GM12865 (cell line): ENCODE measurements at regions not wholly inside any gene's neighbourhood (a gene's known extent, or its start where the extent isn't known, plus 50 kb on each side); places are given as distances from the start of the nearest gene placed in this dataset.

ENCODE experiments used
- DNase-seq: peaks from one replicate; pipeline ENCODE4 v3.0.0; 2010; ENCODE audit warnings: low read depth
- H3K4me3 ChIP-seq: 2 replicates; pipeline ENCODE4 v1.5.1; 2011; ENCODE audit warnings: mild to moderate bottlenecking, low read depth, low read length, control low read depth
- TF ChIP-seq, protein P1 (sequence below): IDR thresholded peaks from 2 replicates; pipeline ENCODE4 v1.5.1; 2011; ENCODE audit warnings: low read length, control low read depth, low read depth, inconsistent platforms; ENCODE audit not compliant: insufficient read depth; ENCODE audit errors: missing control alignments

DNA sequence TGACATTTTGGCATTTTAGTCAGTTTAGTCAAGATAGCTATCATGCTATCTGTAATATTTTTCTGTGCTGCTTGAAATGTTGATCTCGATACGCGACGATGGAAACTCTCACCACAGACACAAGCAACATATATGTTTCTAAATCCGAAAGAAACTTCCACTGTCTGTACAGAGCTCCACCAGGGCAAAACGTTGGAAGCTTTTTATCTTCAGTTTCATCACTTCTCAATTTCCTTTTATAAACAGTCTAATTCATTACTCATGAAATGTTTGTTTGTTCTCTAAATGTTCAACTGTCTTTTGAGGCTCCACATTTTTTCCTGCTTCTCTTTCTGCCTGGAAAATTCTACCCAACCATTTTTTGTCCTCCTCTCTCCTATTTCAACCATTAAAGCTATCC, 737.6 kb downstream of the SLC16A7 start:
- no peak overlapping the region for H3K4me3 ChIP-seq
- DNase-seq, result no peak
- TF ChIP-seq, protein P1, sequence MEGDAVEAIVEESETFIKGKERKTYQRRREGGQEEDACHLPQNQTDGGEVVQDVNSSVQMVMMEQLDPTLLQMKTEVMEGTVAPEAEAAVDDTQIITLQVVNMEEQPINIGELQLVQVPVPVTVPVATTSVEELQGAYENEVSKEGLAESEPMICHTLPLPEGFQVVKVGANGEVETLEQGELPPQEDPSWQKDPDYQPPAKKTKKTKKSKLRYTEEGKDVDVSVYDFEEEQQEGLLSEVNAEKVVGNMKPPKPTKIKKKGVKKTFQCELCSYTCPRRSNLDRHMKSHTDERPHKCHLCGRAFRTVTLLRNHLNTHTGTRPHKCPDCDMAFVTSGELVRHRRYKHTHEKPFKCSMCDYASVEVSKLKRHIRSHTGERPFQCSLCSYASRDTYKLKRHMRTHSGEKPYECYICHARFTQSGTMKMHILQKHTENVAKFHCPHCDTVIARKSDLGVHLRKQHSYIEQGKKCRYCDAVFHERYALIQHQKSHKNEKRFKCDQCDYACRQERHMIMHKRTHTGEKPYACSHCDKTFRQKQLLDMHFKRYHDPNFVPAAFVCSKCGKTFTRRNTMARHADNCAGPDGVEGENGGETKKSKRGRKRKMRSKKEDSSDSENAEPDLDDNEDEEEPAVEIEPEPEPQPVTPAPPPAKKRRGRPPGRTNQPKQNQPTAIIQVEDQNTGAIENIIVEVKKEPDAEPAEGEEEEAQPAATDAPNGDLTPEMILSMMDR, result no peak

GRCh38 chr12:60335745-60336144, 739.9 kb downstream of the SLC16A7 start:
- TF ChIP-seq, protein P1, result no peak
- H3K4me3 ChIP-seq, result no peak overlapping the region
- DNase-seq, result no peak

DNA sequence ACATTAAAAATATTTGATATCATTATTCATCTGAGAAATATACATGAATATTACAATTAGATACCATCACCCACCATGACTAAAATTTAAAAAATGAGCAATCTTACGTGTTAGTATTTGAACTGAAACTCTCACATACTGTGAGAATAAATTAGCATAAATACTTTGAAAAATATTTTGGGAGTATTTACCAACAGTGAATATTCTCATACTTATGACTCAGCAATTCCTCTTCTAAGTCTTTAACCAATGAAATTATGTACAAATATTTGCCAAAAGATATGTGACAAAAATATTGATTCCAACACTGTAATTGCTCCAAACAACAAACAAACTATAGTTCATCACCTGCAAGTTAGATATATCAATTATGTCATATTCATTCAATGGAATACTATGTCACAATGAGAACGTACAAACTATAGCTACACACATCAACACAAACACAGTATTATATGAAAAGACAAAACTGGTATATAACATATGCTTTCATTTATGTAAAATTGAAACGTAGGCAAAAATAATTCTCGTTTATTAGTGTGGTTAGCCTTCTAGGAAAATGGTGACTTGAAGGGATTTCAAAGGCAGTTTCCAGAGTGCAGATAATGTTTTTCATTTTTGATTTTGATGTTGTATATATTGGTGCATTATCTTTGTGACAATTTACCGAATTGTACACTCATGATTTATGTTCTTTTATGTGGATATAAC, 742.2 kb downstream of the SLC16A7 start:
- TF ChIP-seq, protein P1, result no peak
- no peak for DNase-seq
- H3K4me3 ChIP-seq, result no peak overlapping the region

- TF ChIP-seq, protein P1, result no peak
- DNase-seq, result no peak
- H3K4me3 ChIP-seq, result no peak overlapping the region
These were observed 749.6 kb downstream of the SLC16A7 start for GRCh38 chr12:60345442-60345841.

DNA sequence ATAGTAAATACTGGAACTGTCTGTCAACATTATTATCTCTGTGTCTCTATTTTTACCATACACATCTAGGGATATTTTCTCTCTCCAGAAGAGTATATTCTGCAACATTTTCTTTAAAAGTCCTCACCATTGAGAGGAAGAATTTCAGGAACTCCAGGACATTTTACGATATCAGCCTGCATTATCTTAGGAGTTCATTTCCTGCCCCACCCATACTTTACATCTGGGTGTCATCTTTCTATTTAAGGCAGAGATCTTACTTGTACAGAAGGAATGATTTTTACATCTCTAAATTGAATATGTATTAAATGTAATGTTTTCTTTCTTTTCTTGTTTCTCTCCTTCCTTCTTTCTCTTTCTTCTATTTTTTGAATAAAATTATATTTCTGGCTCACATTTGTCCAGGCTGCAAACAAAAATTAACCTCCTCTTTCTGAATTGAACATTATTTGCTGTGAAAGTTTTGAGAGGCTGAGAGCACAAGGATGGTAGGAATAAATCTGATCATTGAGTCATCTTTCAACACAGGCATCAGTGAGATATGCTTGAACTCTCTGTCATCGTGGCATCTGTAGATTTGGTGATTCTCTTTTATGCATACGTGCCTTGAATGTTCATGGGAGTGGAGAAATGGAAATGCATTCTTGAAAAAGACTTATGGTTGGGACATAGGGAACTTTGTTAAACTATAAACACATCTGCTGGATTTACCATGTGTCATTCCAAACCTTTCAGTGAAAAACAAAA, 753.6 kb downstream of the SLC16A7 start:
- H3K4me3 ChIP-seq, result no peak overlapping the region
- DNase-seq, result no peak
- TF ChIP-seq, protein P1, result no peak

GRCh38 chr12:60387356-60387755, 791.5 kb downstream of the SLC16A7 start:
- TF ChIP-seq, protein P1, result no peak

More at GRCh38 chr12:60387356-60387755, 791.5 kb downstream of the SLC16A7 start:
- no peak for DNase-seq
- no peak overlapping the region for H3K4me3 ChIP-seq
